ENCODE measurements at regions not wholly inside any gene's neighbourhood (a gene's known extent, or its start where the extent isn't known, plus 50 kb on each side); places are given as distances from the start of the nearest gene placed in this dataset.

DNA sequence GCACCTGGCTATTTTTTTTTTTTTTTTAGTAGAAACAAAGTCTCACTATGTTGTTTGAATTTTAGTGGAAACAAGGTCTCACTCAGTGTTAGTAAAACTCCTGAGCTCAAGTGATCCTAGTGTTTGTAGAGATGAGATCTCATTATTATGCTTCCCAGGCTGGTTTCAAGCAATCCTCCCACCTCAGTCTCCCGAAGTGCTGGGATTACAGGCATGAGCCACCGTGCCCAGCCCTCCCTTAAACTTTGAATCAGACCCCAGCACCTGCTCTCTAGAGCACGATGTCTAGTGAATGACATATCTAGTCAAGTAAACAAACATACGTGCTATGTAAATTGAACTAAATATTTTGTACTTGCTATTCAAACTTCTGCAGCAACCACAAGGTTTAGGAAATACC lies 105.6 kb upstream of the MYO3A start:
- no peak for TF ChIP-seq EP300 (IDR thresholded peaks at IDR 0.05)
- TF ChIP-seq, protein P1, sequence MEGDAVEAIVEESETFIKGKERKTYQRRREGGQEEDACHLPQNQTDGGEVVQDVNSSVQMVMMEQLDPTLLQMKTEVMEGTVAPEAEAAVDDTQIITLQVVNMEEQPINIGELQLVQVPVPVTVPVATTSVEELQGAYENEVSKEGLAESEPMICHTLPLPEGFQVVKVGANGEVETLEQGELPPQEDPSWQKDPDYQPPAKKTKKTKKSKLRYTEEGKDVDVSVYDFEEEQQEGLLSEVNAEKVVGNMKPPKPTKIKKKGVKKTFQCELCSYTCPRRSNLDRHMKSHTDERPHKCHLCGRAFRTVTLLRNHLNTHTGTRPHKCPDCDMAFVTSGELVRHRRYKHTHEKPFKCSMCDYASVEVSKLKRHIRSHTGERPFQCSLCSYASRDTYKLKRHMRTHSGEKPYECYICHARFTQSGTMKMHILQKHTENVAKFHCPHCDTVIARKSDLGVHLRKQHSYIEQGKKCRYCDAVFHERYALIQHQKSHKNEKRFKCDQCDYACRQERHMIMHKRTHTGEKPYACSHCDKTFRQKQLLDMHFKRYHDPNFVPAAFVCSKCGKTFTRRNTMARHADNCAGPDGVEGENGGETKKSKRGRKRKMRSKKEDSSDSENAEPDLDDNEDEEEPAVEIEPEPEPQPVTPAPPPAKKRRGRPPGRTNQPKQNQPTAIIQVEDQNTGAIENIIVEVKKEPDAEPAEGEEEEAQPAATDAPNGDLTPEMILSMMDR (IDR thresholded peaks at IDR 0.05): no peak
